IMR-90 (cell line): ENCODE measurements at regions not wholly inside any gene's neighbourhood (a gene's known extent, or its start where the extent isn't known, plus 50 kb on each side); places are given as distances from the start of the nearest gene placed in this dataset.

ENCODE experiments used
- ATAC-seq: fragments of 200-7000 bp; cut with Tn5 transposase; 2 replicates; pipeline ENCODE4 v1.9.1; 2020; ENCODE audit warnings: low read depth, mild to moderate bottlenecking, moderate library complexity
- BruUV-seq: library from RNA; stranded (reverse); fragments of 400-500 nt; replicated peaks from 2 replicates; lab custom pipeline; 2021; lab: Mats Ljungman, UMichigan
- CTCF ChIA-PET: fragments of 300-600 bp; formaldehyde crosslinking; extraction: SDS; loops from one replicate; lab custom pipeline; 2021; ENCODE audit warnings: antibody characterized with exemption; lab: Yijun Ruan, JAX
- POLR2A ChIA-PET: fragments of 300-600 bp; sonication (Branson Sonifier 250); formaldehyde crosslinking; loops from one replicate; lab custom pipeline; 2022; ENCODE audit warnings: antibody characterized with exemption; ENCODE audit not compliant: unreplicated experiment; lab: Charles Lee
- DNase-seq: peaks from one replicate; pipeline ENCODE4 v3.0.0; 2013
- H2AFZ ChIP-seq: replicated peaks from 2 replicates; pipeline ENCODE3; 2013; ENCODE audit warnings: low read length, mild to moderate bottlenecking; ENCODE audit not compliant: poor library complexity
- H2AK5ac ChIP-seq: 2 replicates; pipeline ENCODE4 v1.6.1; 2013; ENCODE audit warnings: low read depth, low read length, inconsistent platforms
- H2AK9ac ChIP-seq: replicated peaks from 2 replicates; pipeline ENCODE3; 2013; ENCODE audit warnings: mild to moderate bottlenecking, low read depth, low read length, moderate library complexity; ENCODE audit not compliant: poor library complexity
- H2BK120ac ChIP-seq: 2 replicates; pipeline ENCODE4 v1.6.1; 2013; ENCODE audit warnings: low read depth, low read length, inconsistent platforms
- H2BK15ac ChIP-seq: 3 replicates; pipeline ENCODE4 v1.6.1; 2013; ENCODE audit warnings: low read depth, low read length, inconsistent platforms
- H2BK20ac ChIP-seq: 2 replicates; pipeline ENCODE4 v1.6.1; 2013; ENCODE audit warnings: low read depth, mild to moderate bottlenecking, inconsistent platforms, low read length, moderate library complexity
- H2BK5ac ChIP-seq: 2 replicates; pipeline ENCODE4 v1.6.1; 2013; ENCODE audit warnings: mild to moderate bottlenecking, low read depth, low read length, inconsistent platforms; ENCODE audit not compliant: poor library complexity, severe bottlenecking
- H3K14ac ChIP-seq: replicated peaks from 2 replicates; pipeline ENCODE4 v1.6.1; 2013; ENCODE audit warnings: low read depth, low read length, inconsistent platforms
- H3K18ac ChIP-seq: 2 replicates; pipeline ENCODE4 v1.6.1; 2013; ENCODE audit warnings: low read depth, low read length, control low read depth
- H3K23ac ChIP-seq: 2 replicates; pipeline ENCODE4 v1.6.1; 2013; ENCODE audit warnings: low read depth, low read length, inconsistent platforms
- H3K27ac ChIP-seq: 2 replicates; pipeline ENCODE4 v1.5.1; 2013; ENCODE audit warnings: mild to moderate bottlenecking, control low read depth, low read length; ENCODE audit not compliant: insufficient read depth
- H3K27me3 ChIP-seq: 2 replicates; pipeline ENCODE4 v1.6.1; 2013; ENCODE audit warnings: low read length; ENCODE audit not compliant: control insufficient read depth, insufficient read depth
- H3K36me3 ChIP-seq: 2 replicates; pipeline ENCODE4 v1.6.1; 2013; ENCODE audit warnings: low read length, mixed read lengths; ENCODE audit not compliant: control insufficient read depth, insufficient read depth
- H3K4ac ChIP-seq: 2 replicates; pipeline ENCODE4 v1.6.1; 2013; ENCODE audit warnings: low read depth, low read length, inconsistent platforms
- H3K4me1 ChIP-seq: 2 replicates; pipeline ENCODE4 v1.6.1; 2013; ENCODE audit warnings: low read length, mixed read lengths; ENCODE audit not compliant: control insufficient read depth, insufficient read depth
- H3K4me2 ChIP-seq: 2 replicates; pipeline ENCODE4 v1.6.1; 2013; ENCODE audit warnings: low read depth, mild to moderate bottlenecking, control low read depth, low read length, moderate library complexity
- H3K4me3 ChIP-seq: 2 replicates; pipeline ENCODE4 v1.5.1; 2013; ENCODE audit warnings: low read depth, mild to moderate bottlenecking, control low read depth, low read length, moderate library complexity; ENCODE audit not compliant: insufficient read depth
- H3K56ac ChIP-seq: 2 replicates; pipeline ENCODE4 v1.6.1; 2013; ENCODE audit warnings: low read length, inconsistent platforms; ENCODE audit not compliant: insufficient read depth; ENCODE audit errors: extremely low read depth
- H3K79me1 ChIP-seq, 2 experiments: 2 replicates each; pipeline ENCODE4 v1.6.1; 2013; ENCODE audit warnings: low read length in 2 of 2, inconsistent platforms in 1 of 2, low read depth in 1 of 2
- H3K9ac ChIP-seq: 2 replicates; pipeline ENCODE4 v1.6.1; 2013; ENCODE audit warnings: low read depth, low read length, control low read depth
- H3K9me1 ChIP-seq: 2 replicates; pipeline ENCODE4 v1.6.1; 2013; ENCODE audit warnings: low read length, inconsistent platforms; ENCODE audit not compliant: insufficient read depth
- H3K9me3 ChIP-seq: 2 replicates; pipeline ENCODE4 v1.6.1; 2013; ENCODE audit warnings: low read length; ENCODE audit not compliant: control insufficient read depth, insufficient read depth
- H4K20me1 ChIP-seq: 2 replicates; pipeline ENCODE4 v1.6.1; 2013; ENCODE audit warnings: low read length, inconsistent platforms; ENCODE audit not compliant: insufficient read depth
- H4K5ac ChIP-seq: 2 replicates; pipeline ENCODE4 v1.6.1; 2013; ENCODE audit warnings: mild to moderate bottlenecking, low read depth, low read length, control low read depth
- H4K8ac ChIP-seq, 2 experiments: 2 replicates each; pipeline ENCODE4 v1.6.1; 2013; ENCODE audit warnings: low read depth in 2 of 2, low read length in 2 of 2, control low read depth in 1 of 2, inconsistent platforms in 1 of 2
- H4K91ac ChIP-seq: 2 replicates; pipeline ENCODE4 v1.6.1; 2013; ENCODE audit warnings: low read depth, low read length, inconsistent platforms; ENCODE audit not compliant: insufficient read depth
- CEBPB ChIP-seq: IDR thresholded peaks from 2 replicates; pipeline ENCODE4 v1.6.1; 2012; ENCODE audit warnings: low read depth, low read length, improper control_type of control experiment
- CHD1 ChIP-seq: IDR thresholded peaks from 2 replicates; pipeline ENCODE4 v1.6.1; 2012; ENCODE audit warnings: low read depth, low read length, improper control_type of control experiment
- ELK1 ChIP-seq: fragments of 150-350 bp; IDR thresholded peaks from 2 replicates; pipeline ENCODE4 v1.6.1; 2016; ENCODE audit warnings: low read depth, mild to moderate bottlenecking, low read length, moderate library complexity, borderline replicate concordance
- MAFK ChIP-seq: IDR thresholded peaks from 2 replicates; pipeline ENCODE4 v1.6.1; 2012; ENCODE audit warnings: low read depth, low read length, improper control_type of control experiment
- MXI1 ChIP-seq: IDR thresholded peaks from 2 replicates; pipeline ENCODE4 v1.6.1; 2012; ENCODE audit warnings: low read depth, mild to moderate bottlenecking, low read length, moderate library complexity, borderline replicate concordance
- NFE2L2 ChIP-seq: fragments of 150-350 bp; IDR thresholded peaks from 2 replicates; pipeline ENCODE4 v1.6.1; 2016; ENCODE audit warnings: low read depth, mild to moderate bottlenecking, low read length
- POLR2A ChIP-seq: IDR thresholded peaks from 2 replicates; pipeline ENCODE4 v1.6.1; 2012; ENCODE audit warnings: mild to moderate bottlenecking, low read depth, low read length
- RFX5 ChIP-seq: IDR thresholded peaks from 2 replicates; pipeline ENCODE4 v1.8.0; 2012; ENCODE audit warnings: low read depth, mild to moderate bottlenecking, low read length, moderate library complexity
- SMC3 ChIP-seq: fragments of 150-350 bp; IDR thresholded peaks from 2 replicates; pipeline ENCODE4 v1.6.1; 2016; ENCODE audit warnings: low read depth, mild to moderate bottlenecking, antibody characterized with exemption, low read length, moderate library complexity
- WGBS, 2 experiments: methylation state at CpG; one replicate each; pipeline versions ENCODE4 v1.1.5 to v1.1.7; 2013; ENCODE audit warnings: missing lambda C conversion rate in 2 of 2; ENCODE audit not compliant: insufficient read length in 1 of 2; ENCODE audit errors: extremely low coverage in 2 of 2; 5-methylcytosine and 5-hydroxymethylcytosine counted together
- dilution Hi-C: fragments of 300-500 bp; cut with HindIII; formaldehyde crosslinking; loops from one replicate; pipeline ENCODE4 v1.14.3; 2018; ENCODE audit warnings: low sequenced_read_pairs; ENCODE audit not compliant: unreplicated experiment
- in situ Hi-C: fragments of 300-500 bp; cut with MboI; formaldehyde crosslinking; loops from 3 replicates; pipeline ENCODE4 v1.14.3; 2019; ENCODE audit warnings: low sequenced_read_pairs, inconsistent platforms, mixed read lengths
- intact Hi-C: fragments of 100-400 bp; cut with micrococcal nuclease; formaldehyde crosslinking; loops from 2 replicates; pipeline ENCODE4 v1.10.0; 2022

GRCh38 chr3:163812006-163812405, 1266.3 kb downstream of the SI start:
- intact Hi-C loops (no loop called here), dilution Hi-C loops (no loop called here), in situ Hi-C loops (no loop called here)
- Histone ChIP-seq H4K5ac (no peak overlapping the region), H3K4me2 (no peak overlapping the region), H2BK120ac (no peak overlapping the region), H3K36me3 (no peaks in the 10 kb centered on the region), H3K4ac (no peak overlapping the region), H3K56ac (no peak overlapping the region), H3K14ac (no peak overlapping the region), H4K91ac (no peak overlapping the region), H2AK5ac (no peak overlapping the region), H3K27me3 (no peaks in the 10 kb centered on the region), H2AFZ (no peak overlapping the region), H3K27ac (no peak overlapping the region), H3K79me1 (no peaks in the 10 kb centered on the region), H2AK9ac (no peak overlapping the region), H3K18ac (no peak overlapping the region), H3K4me1 (no peaks in the 10 kb centered on the region), H2BK15ac (no peak overlapping the region), H2BK20ac (no peak overlapping the region), H3K9ac (no peak overlapping the region), H3K9me1 (no peaks in the 10 kb centered on the region), H4K8ac (no peak overlapping the region), H3K9me3 (no peaks in the 10 kb centered on the region; the same call in 1 of the 2 replicates), H4K20me1 (no peaks in the 10 kb centered on the region), H3K4me3 (no peak overlapping the region), H3K23ac (no peak overlapping the region), H2BK5ac (no peak overlapping the region)
- no CpG with 5 or more reads among the region's 3 CpGs for WGBS, 2 experiments
- CTCF ChIA-PET = no interaction called here
- no peak for TF ChIP-seq POLR2A
- no peak for TF ChIP-seq RFX5
- TF ChIP-seq CEBPB = no peak
- no peak for TF ChIP-seq SMC3
- no peak for TF ChIP-seq MAFK
- no peak for TF ChIP-seq NFE2L2
- TF ChIP-seq MXI1 = no peak
- no peak for TF ChIP-seq ELK1
- no peak for TF ChIP-seq CHD1
- ATAC-seq (no peak), DNase-seq (no peak)
- POLR2A ChIA-PET = no interaction called here
- BruUV-seq = no TSS peak
